NOMO-1 treated with DMSO at 0.1 percent for 48 hours (cell line): ENCODE measurements at regions not wholly inside any gene's neighbourhood (a gene's known extent, or its start where the extent isn't known, plus 50 kb on each side); places are given as distances from the start of the nearest gene placed in this dataset.
"Not testable (repeated sequence)": the region's sequence is repeated elsewhere in the genome, so short reads cannot be mapped to it uniquely, and the experiment has no call there.

Source experiments
- DNase-seq: peaks from one replicate; lab custom pipeline; 2025; ENCODE audit not compliant: unreplicated experiment; lab: John Stamatoyannopoulos, UW

DNA sequence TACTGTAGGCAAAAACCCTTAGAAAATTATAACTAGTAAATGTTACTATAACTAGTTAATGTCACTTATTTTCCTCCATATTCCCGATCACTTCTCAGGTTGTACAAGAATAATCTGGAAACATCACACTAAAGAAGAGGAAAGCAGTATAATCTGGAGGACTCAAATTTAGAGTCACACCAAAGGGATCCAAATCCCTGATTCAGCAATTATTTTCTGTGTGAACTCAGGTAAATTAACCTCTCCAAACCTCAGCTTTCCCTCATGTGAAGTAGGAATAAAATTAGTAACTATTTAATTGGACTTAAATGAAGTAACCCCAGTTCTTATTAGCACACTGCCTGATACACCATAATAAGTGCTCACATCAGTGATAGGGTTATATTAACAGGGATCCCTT is 170.1 kb upstream of the NECTIN3 start:
- no peak for DNase-seq

DNA sequence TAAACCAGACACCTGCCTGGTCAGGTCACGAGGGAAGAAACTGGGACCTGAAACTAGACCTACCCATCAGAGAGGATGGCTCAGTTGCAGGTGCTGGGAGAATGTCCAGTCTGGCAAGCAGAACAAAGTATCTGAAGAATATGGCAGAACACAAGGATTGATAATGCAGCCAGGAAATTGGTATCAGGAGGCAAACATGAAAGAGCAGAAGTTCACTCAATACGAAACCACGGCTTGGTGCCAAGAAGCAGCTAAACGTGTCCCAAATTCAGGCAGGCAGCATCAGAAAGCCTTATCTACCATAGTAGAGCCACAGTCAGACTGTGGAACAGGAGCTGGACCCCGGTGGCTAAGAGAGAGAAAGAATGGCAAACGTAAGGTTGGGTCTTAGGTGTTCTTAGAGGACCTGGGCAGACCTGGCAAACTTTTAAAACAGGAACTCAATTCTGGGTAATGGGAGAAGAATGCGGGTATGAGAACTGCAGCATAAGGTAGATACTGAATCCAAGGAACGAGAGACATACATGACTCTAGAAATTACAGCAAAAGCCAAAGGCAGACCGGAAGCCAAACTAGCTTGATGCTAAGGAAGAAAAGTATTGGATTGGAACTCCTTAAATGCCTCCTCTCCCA is 169.0 kb upstream of the NECTIN3 start:
- no peak for DNase-seq

DNA sequence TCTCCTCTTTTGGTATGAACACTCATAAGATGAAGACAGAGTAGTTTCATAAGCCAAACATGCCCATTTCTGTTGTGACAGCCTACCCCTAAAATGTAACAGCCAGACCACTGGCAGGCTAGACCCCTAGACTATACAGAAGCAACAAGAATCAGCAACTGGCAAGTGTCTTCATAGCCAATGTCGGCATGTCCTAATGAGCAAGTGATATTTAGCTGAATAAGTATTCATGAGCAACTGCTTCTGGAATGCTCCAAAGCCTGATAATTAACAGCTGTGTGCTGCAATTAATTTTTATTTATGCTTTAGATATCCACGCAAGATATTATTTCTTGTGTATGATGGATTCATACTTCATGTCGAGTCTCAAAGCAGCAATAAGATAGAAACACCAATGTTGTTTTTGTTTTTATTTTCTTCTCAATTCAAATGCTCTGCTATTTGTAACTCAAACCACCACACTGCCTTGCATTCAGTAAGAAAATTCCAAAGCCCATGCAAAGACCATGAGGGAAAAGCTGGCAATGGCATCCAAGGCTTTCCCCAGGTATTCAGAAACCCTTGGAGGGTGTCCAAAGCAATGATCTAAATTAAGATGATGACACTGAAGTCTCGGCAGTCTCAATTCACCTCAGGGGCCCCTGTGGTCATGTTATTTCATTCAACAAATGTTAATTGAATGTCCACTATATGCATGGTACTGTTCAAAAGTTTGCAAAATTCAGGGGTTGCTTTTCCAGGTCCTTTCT is 167.7 kb upstream of the NECTIN3 start:
- no peak for DNase-seq

DNA sequence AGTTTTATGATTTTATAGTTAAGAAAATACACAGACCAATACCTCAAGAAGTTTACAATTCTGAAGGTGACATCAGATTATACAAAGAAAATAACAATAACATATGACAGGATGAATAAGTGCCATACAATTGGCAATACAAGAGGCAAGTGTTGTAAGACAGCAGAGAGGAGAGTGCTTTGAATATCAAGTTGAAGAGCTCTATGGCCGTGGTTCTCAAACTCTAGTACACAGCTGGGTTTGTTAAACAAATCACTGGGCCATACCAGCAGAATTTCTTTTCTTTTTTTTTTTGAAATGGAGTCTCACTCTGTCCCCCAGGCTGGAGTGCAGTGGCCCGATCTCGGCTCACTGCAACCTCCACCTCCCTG is 167.1 kb upstream of the NECTIN3 start:
- DNase-seq: no peak

DNA sequence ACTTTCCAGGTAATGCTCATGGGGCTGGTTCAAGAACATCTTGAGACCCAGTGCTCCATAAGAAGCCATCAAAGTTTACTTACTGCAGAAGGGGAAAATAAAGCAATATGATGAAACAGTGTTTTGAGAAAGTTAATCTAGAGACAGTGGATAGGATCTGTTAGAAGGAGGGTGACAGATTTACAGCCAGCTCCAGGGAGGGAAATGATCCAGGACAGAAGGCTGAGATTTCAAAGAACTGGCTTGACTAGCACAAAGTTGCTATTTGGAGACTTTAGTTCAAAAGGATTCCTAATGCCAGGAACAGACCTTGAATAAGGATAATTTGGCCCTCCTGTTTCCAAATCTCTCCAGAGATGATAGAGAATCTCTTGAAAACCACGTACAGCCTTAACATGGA is 166.5 kb upstream of the NECTIN3 start:
- DNase-seq: no peak

DNA sequence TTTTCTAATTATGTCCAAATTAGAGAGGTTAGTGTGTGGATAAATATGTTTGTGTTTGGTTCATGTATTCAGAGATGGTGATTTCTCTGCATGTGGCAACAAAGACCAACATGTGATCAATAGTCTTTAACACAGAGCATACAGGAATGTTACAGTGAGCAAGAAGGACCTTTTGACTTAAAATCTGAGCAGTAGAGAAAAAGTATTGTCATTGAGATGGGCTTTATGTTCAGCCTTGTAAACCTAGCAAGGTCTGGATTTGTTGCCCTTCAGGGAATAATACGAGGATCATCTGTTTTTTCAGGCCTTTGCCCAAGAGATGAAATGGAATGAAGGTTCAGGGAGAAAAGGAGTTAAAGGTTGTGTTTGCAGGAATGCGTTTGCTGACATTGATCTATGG is 161.8 kb upstream of the NECTIN3 start:
- no peak for DNase-seq

DNA sequence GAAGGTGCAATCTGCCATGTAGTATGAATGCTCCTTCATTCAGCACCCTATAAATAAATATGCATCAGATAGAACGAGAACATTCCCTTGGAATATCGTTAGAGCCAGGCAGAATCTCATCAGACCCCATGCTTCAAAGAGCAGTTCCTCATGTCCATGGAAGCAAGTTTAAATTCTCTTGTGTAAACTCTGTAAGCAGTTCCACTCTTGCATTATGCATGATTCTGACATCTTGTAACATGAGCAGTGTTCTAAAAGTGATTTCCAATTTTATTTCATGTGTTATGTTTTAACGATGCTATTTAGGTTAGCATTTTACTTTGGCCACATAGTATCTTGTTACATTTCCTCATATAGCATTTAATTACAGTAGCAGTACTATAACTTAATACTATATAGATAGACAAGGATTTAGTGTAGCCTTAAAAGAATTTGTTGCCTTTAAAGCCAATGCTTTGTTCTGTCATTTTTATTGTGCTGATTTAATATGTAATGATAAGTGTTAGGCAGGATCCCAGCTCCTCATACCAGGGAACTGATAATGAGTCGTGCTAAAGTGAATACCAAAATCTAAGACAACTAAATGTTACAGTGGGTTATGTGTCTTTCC is 161.2 kb upstream of the NECTIN3 start:
- no peak for DNase-seq

DNA sequence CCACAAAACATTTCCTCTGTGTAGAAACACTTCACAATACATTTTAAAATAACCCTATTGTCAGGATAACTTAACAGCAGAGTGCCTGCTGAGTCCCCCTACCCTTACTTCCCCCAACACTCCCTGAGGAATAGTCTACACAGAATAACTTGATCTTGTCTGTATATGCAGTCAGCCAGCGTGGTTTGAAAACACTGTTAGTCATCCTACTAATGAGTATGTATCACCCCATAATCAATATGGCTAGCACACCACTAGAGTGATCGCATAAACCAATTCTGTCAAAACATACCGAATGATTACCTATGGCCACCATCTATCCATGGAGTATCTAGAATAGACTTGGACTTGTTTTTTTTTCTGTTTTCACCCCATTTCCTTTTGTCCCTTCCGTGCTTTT is 152.7 kb upstream of the NECTIN3 start:
- DNase-seq: no peak

DNA sequence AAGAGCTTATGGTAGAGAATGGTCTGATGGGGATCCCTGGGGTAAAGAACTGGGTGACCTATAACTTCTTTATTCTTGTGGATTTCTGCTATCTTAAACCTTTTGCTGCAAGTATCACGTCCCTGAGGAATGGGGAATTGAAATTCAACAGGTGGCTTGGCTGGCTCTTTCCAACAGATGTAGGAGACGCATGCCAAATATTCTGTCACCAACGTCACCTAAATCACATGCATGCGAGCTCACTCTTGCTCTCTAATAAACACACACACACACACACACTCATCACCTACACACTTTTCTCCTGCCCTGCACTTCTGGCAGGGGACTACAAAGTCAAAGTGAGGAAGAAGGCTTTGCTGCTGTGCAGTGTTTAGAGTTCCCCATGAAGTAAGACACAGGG is 145.8 kb upstream of the NECTIN3 start:
- no peak for DNase-seq

DNA sequence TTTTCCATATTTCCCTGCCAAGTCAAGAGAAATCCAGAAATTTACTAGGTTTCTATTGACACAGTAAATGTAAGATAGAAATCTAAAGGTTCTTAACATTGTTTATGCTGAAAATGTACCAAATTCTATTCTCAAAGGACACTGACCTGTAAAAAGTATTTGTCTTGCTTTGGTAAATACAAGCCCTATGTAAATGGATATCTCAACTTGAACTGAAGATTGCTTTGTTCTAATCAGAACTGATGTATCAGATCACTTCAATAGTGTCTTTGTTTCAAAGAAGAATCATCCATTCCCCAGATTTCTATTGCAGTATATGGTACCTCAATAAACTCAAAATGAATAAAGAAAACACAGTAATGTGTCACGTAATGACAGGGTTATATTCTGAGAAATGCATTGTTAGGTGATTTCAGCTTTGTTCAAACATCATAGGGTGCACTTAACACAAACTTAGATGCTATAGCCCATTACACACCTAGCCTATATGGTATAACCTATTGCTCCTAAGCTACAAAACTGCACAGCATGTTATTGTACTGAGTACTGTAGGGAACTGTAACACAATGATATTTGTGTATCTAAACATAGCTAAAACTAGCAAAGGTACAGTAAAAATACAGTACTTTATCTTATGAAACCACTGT is 143.5 kb upstream of the NECTIN3 start:
- no peak for DNase-seq

DNA sequence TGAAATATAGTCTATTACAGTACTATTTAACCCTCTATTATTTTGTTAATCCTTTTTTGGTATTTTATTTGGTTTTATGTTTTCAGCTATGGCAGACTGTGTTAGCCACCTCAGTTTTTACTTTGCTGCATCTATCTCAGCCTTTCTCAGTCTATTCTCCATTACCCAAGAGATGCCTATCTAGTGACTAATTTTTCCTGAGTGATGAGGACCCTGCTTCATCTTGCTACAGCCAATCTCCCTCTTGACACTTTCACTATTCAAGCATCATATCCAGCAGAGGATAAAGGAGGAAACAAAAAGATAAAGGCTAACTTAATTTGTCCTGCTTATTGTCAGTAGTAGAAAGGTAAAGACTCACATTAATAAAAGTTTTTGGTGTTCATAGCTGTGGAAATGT is 141.8 kb upstream of the NECTIN3 start:
- DNase-seq: no peak

DNA sequence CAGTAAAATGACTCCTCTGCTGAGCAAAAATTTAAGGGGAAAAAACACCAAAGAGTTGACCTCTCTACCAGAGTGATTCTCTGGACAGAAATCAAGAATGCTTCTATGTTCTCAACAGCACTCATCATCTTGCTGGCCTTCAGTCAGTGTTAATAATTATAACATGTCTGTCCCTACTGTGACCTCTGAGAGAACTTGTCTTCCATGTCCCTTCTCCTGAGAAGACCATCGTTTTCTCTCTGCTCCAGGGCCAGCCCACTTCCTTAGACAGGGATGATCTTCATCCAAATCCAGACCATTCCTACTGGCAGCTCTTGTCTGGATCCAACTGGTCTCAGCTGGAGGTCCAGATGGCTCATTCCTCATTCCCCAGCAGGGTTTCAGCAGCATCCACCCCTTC is 139.0 kb upstream of the NECTIN3 start:
- DNase-seq: no peak

DNA sequence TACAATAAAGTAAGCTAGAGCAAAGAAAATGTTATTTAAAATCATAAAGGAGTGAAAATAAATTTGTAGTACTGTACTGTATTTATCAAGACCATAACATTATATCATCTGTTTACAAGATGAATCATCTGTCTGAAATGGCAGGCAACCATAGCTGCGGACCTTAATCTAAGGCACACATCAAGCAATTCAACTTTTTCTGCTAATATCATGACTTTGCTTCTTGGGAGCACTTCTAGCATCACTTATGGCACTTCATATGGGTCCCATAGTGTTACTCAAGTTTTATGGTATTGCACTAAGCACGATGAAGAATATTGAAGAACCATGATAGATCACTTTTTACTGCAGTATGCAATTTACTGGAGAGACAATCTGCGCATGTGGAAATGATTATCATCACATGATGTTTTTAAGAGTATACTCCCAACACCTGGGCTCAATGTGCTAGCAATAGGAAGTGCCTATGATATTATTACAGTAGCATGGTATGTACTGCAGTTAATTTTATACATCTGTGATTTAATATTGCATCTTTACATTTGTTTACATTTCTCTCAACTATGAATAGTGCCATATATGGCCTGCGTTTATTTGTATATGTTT is 137.7 kb upstream of the NECTIN3 start:
- no peak for DNase-seq

DNA sequence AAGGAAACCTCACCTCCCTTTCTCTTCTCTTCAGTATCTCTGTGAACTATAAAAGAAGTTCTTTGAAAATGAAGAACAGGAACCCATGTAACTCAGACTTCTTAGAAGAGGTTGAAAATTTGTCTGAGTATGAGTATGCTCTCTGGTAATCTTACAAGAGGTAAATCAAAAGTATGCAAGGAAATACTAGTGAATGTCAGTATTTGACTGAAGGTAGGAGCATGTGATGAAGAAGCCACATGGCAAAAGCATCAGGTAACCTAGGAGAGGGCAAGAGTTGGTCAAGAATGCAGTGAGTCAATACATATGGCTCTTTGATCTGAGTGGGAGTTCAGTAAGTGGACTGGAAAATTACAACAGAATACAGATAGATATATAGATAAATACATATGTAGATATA is 133.0 kb upstream of the NECTIN3 start:
- DNase-seq: no peak

DNA sequence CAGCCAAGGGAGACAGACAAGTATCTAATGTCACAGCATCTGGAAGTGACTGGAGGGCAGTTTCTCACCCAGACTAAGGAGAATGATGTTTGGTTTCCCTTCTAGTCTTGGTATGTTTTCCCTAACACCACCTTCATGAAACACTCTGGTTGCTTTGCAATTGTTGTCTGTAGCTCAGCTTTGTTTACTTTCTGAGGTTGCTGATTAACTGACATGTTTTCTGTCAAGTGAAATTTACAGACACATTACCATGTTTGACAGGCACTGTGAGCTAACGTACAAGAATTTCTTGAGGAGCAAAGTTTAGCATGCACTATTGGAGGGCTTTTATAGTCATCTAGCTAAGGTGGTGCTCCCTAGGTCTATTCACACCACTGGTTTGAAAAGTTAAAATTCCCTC is 131.6 kb upstream of the NECTIN3 start:
- no peak for DNase-seq

DNA sequence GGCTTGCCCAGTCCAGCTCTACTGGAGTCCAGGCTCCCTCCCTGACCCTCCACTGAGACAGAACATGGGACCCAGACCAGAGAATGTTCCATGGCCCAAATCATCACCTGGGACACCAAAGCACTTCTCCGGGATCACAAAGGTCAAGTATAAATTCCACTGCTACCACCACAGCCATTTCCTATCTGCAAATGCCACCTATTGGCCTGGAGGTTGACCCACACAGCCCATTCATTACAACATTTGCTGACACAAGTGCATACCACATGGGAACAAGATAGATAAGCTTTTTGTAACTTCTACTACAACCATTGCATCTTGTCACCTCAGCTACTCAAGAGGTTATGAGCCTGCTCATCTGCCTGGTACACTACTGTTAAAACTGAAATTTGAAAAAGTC is 126.8 kb upstream of the NECTIN3 start:
- no peak for DNase-seq

DNA sequence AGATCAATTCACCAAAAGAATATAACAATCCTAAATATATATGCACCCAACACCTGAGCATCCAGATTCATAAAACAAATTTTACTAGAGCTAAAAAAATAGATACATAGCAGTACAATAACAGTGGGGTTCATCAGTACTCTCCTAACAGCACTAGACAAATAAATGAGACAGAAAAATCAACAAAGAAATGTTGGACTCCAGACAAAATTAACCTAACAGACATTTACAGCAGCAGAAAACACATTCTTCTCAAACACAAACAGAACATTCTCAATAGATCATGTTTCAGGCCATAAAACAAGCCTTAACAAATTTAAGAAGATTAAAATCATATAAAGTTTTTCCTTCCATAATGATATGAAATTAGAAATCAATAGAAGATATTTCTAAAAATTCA is 124.8 kb upstream of the NECTIN3 start:
- no peak for DNase-seq

DNA sequence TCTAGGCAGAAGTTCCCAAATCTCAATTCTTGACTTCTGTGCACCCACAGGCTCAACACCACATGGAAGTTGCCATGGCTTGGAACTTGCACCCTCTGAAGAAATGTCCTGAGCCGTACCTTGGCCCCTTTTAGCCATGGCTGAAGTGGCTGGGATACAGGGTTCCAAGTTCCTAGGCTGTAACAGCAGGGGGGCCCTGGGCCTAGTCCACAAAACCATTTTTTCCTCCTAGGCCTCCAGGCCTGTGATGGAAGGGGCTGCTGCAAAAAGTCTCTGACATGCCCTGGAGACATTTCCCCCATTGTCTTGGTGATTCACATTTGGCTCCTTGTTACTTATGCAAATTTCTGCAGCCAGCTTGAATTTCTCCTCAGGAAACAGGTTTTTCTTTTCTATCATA is 122.4 kb upstream of the NECTIN3 start:
- not testable (repeated sequence) for DNase-seq

DNA sequence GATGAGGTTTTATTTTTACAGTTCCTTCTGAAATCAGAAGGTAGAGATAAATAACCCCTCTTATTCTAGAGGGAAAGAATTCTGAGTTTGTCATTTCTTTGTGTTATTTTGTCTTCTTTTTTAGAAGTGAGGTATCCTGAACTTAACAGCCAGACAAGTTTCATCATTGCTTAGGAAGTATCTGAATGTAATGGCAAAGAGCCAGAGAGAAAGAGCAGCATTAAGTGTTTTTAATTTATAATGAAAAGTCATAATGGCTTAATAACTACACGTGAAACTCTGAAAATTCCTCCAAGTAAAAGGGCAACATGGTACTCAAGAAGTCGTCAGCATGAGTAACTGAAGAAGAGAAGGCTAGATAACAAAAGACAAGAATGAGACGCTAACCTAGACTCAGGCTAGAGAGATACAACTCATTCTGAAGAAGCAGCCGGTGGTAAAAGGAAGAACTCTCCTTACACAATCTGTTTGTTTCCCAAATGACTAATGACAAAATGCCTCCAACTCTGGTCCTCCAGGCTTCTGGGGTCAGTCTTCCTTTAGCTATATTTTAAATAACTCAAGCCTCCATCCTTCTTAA is 116.2 kb upstream of the NECTIN3 start:
- no peak for DNase-seq

DNA sequence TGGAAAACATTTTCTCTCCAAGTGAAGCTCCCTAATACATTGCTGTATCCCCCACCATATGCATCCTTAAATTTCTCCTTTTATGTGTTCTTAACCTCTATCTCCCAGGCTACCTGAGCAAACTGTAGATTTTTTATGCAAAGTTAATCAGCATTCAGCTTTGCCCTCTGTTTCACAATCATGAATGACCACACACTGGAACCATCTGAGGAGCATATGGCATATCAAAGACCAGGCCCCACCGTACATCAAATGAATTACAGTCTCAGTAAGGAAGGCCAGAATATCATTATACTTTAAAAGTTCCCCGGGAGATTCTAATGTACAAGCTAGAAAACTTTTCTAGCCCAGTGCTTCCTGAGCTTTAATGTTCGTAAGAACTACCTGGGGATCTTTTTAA is 115.5 kb upstream of the NECTIN3 start:
- no peak for DNase-seq

DNA sequence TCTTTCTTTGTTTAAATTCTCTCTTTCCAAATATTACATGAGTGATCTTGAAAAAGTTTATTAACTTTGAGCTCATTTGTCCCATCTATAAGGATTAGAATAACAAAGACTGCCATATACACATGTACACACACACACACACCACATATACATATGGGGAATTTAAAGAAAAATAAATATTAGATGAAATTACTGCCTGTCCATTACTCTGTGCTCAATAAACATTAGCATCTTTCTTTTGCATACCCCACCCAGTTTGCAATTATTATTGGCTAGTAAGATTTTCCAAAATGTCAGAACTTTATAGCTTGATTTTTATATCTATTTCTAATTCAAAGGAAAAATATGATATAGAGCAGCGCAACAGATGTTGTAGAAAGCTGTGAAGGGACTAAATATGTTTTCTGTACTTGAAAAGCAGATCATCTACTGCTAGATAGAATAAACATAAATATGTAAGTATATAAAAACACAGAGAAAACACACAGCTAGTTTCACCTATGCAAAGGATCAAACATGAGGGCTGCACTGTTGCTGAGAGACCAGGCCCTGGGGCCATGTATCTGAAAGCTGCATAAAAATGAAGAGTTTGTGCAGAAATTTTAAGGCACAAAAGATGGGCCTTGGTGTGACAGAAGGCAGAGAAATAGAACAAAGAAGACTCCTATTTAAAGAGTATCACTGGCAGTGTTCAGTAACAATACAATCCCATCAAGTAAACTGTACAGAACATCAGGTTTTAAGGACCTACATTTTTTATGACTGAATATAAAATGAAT is 114.2 kb upstream of the NECTIN3 start:
- DNase-seq: no peak
